Breast epithelium (tissue), 3 donors: ENCODE measurements at regions not wholly inside any gene's neighbourhood (a gene's known extent, or its start where the extent isn't known, plus 50 kb on each side); places are given as distances from the start of the nearest gene placed in this dataset.

ENCODE experiments used
- POLR2A ChIP-seq: fragments of 450-650 bp; IDR thresholded peaks from one replicate; pipeline ENCODE4 v1.6.1; 2016; ENCODE audit warnings: antibody characterized with exemption, mild to moderate bottlenecking, moderate library complexity
- POLR2AphosphoS5 ChIP-seq, 3 donors: sonication (generic); formaldehyde crosslinking; IDR thresholded peaks; one replicate each; pipeline ENCODE4 v1.6.1; 2017; ENCODE audit warnings: antibody characterized with exemption in 3 of 3
- TF ChIP-seq, protein P1 (sequence below), 3 donors: fragments of 450-650 bp; IDR thresholded peaks; one replicate each; pipeline ENCODE4 v1.5.1; 2016 to 2017; ENCODE audit warnings: antibody characterized with exemption in 3 of 3, mild to moderate bottlenecking in 3 of 3, moderate library complexity in 3 of 3

DNA sequence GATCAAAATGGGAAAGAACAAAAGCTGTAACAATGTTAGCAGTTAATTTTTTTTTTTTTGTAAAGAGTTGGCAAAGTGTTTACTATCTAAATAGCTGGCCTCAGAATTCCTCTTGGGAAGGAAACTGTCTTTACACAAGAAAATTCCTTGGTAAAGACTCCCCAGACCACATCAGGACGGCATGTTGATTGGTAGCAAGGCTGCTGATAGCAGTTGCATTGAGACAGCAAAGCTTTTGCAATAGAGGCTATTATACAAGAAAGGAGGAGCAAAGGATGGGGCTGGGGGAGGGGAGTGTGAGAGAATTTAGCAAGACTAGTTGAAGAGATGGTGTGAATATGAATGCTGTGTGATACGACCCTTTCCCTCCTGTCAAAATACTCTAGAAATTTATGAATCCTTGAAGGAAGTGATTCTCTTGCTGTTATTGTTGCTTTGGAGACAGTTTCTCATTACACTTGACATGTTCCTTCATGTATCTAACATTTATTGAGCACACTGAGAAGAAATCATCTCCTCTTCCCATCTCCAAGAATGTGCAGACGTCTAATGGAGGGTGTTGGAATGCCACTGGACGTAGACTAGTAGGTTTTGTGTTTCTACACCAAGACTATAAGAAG lies 355.6 kb downstream of the SIPA1L2 start:
- TF ChIP-seq POLR2A (no peak), POLR2AphosphoS5 (IDR thresholded peaks at IDR 0.05) (no peak)
- TF ChIP-seq, protein P1, sequence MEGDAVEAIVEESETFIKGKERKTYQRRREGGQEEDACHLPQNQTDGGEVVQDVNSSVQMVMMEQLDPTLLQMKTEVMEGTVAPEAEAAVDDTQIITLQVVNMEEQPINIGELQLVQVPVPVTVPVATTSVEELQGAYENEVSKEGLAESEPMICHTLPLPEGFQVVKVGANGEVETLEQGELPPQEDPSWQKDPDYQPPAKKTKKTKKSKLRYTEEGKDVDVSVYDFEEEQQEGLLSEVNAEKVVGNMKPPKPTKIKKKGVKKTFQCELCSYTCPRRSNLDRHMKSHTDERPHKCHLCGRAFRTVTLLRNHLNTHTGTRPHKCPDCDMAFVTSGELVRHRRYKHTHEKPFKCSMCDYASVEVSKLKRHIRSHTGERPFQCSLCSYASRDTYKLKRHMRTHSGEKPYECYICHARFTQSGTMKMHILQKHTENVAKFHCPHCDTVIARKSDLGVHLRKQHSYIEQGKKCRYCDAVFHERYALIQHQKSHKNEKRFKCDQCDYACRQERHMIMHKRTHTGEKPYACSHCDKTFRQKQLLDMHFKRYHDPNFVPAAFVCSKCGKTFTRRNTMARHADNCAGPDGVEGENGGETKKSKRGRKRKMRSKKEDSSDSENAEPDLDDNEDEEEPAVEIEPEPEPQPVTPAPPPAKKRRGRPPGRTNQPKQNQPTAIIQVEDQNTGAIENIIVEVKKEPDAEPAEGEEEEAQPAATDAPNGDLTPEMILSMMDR (IDR thresholded peaks at IDR 0.05) = no peak
